GM23338 (cell line): ENCODE measurements at regions not wholly inside any gene's neighbourhood (a gene's known extent, or its start where the extent isn't known, plus 50 kb on each side); places are given as distances from the start of the nearest gene placed in this dataset.

Source experiments
- CREB1 ChIP-seq: fragments of 250-450 bp; sonication (Bioruptor Pico); IDR thresholded peaks from 2 replicates; pipeline ENCODE4 v1.5.0; 2020; ENCODE audit warnings: low read depth, mild to moderate bottlenecking, moderate library complexity
- CTCF ChIP-seq, 2 experiments: fragments of 200-600 bp in 1 of 2; sonication (generic) in 1 of 2; conservative IDR thresholded peaks; 2 replicates each; pipeline versions ENCODE4 v1.5.1 to v1.6.1; 2016 to 2017; ENCODE audit warnings: antibody characterized with exemption in 2 of 2, low read depth in 2 of 2, mild to moderate bottlenecking in 2 of 2, moderate library complexity in 1 of 2
- ETS1 ChIP-seq: IDR thresholded peaks from 2 replicates; pipeline ENCODE4 v1.6.1; 2016; ENCODE audit warnings: antibody characterized with exemption
- EZH2 ChIP-seq: fragments of 200-600 bp; sonication (generic); IDR thresholded peaks from one replicate; pipeline ENCODE4 v1.8.0; 2017; ENCODE audit warnings: antibody characterized with exemption, mild to moderate bottlenecking, low read depth; ENCODE audit not compliant: unreplicated experiment
- EZH2phosphoT487 ChIP-seq: fragments of 200-600 bp; sonication (generic); IDR thresholded peaks from one replicate; pipeline ENCODE4 v1.8.1; 2018; ENCODE audit warnings: antibody characterized with exemption; ENCODE audit not compliant: unreplicated experiment
- JUNB ChIP-seq: IDR thresholded peaks from one replicate; pipeline ENCODE4 v1.6.1; 2016; ENCODE audit warnings: antibody characterized with exemption; ENCODE audit not compliant: unreplicated experiment
- NANOG ChIP-seq: IDR thresholded peaks from 2 replicates; pipeline ENCODE4 v1.6.1; 2016; ENCODE audit warnings: antibody characterized with exemption, borderline replicate concordance
- POLR2AphosphoS5 ChIP-seq: IDR thresholded peaks from 2 replicates; pipeline ENCODE4 v1.6.1; 2016; ENCODE audit warnings: antibody characterized with exemption, low read depth
- REST ChIP-seq: IDR thresholded peaks from one replicate; pipeline ENCODE4 v1.6.1; 2018; ENCODE audit warnings: antibody characterized with exemption; ENCODE audit not compliant: unreplicated experiment
- STAT1 ChIP-seq: IDR thresholded peaks from one replicate; pipeline ENCODE4 v1.6.1; 2016; ENCODE audit warnings: antibody characterized with exemption; ENCODE audit not compliant: unreplicated experiment
- ZNF114 ChIP-seq: fragments of 250-450 bp; sonication (Bioruptor Pico); IDR thresholded peaks from 2 replicates; pipeline ENCODE4 v1.5.0; 2020; ENCODE audit warnings: mild to moderate bottlenecking, moderate library complexity
- ZNF331 ChIP-seq: fragments of 250-450 bp; sonication (Bioruptor Pico); IDR thresholded peaks from 2 replicates; pipeline ENCODE4 v1.5.0; 2020; ENCODE audit warnings: low read depth, mild to moderate bottlenecking, moderate library complexity
- ZNF462 ChIP-seq: fragments of 250-450 bp; sonication (Bioruptor Pico); IDR thresholded peaks from 2 replicates; pipeline ENCODE4 v1.5.0; 2020; ENCODE audit warnings: mild to moderate bottlenecking, moderate library complexity

GRCh38 chr2:223315813-223316212 is 263.8 kb downstream of the KCNE4 start:
- TF ChIP-seq REST (no peak), CTCF (conservative IDR thresholded peaks at IDR 0.05; ENCODE audit: low read depth in 2 of 2) (no peak), EZH2phosphoT487 (no peak), ZNF331 (CRISPR knock-in tag) (no peak), ETS1 (no peak), POLR2AphosphoS5 (no peak), EZH2 (no peak), CREB1 (no peak), ZNF462 (no peak), NANOG (no peak), JUNB (no peak), STAT1 (no peak), ZNF114 (no peak)
